ENCODE measurements at regions not wholly inside any gene's neighbourhood (a gene's known extent, or its start where the extent isn't known, plus 50 kb on each side); places are given as distances from the start of the nearest gene placed in this dataset.

GRCh38 chr13:95357875-95358274, 56.6 kb upstream of the ABCC4 start:
- H2AK5ac ChIP-seq (ENCODE audit: low read depth, low read length), result no peak overlapping the region
- H2BK120ac ChIP-seq (replicated peaks; ENCODE audit: low read depth, low read length), result no peak overlapping the region
- no peaks in the 10 kb centered on the region for H3K4me1 ChIP-seq (replicated peaks in 1 of 4; ENCODE audit: control insufficient read depth in 3 of 4, insufficient read depth in 4 of 4, low read length in 3 of 4)
- no peak overlapping the region for H2BK15ac ChIP-seq (ENCODE audit: low read length)
- H4K20me1 ChIP-seq (replicated peaks in 1 of 2; ENCODE audit: control insufficient read depth in 1 of 2, insufficient read depth in 2 of 2, low read length in 2 of 2), result no peaks in the 10 kb centered on the region
- FAIRE-seq (no peak), DNase-seq (ENCODE audit: low read depth in 1 of 2, low spot score in 2 of 2) (no peak)
- H4K91ac ChIP-seq (replicated peaks; ENCODE audit: insufficient read length, low read length), result no peak overlapping the region
- no peak overlapping the region for H3K14ac ChIP-seq (ENCODE audit: insufficient read length)
- 92% methylated on average over 4 of the region's 4 CpGs; no CpG with 5 or more reads in 1 of the 2 experiments for WGBS, 2 experiments (ENCODE audit: extremely low coverage in 1 of 2, insufficient coverage in 1 of 2, insufficient read length in 1 of 2, insufficient replicate concordance in 2 of 2, low coverage in 1 of 2, low lambda C conversion rate in 2 of 2, missing lambda C conversion rate in 1 of 2)
- no peak overlapping the region for H4K8ac ChIP-seq (ENCODE audit: extremely low read depth, insufficient read depth, low read length)
- H3K27ac ChIP-seq (ENCODE audit: low read depth, low read length), result no peak overlapping the region
- no peak overlapping the region for H4K5ac ChIP-seq (ENCODE audit: insufficient read length, low read depth, low read length)
- H3K4me2 ChIP-seq (ENCODE audit: insufficient read depth in 1 of 2, low read depth in 2 of 2, low read length in 2 of 2), result no peak overlapping the region
- H3K9ac ChIP-seq (replicated peaks in 1 of 4; ENCODE audit: extremely low read depth in 1 of 4, low read depth in 3 of 4, low read length in 3 of 4), result no peak overlapping the region
- H3K18ac ChIP-seq (ENCODE audit: extremely low read depth, low read length), result no peak overlapping the region
- H3K56ac ChIP-seq (replicated peaks; ENCODE audit: insufficient read length, low read depth, low read length), result no peak overlapping the region
- no peaks in the 10 kb centered on the region for H3K9me3 ChIP-seq (ENCODE audit: insufficient read depth in 2 of 2, low read depth in 1 of 2, low read length in 1 of 2)
- no peak overlapping the region for H3K4me3 ChIP-seq (ENCODE audit: extremely low read depth in 1 of 4, insufficient read depth in 2 of 4, low read depth in 3 of 4, low read length in 4 of 4)
- no peaks in the 10 kb centered on the region for H3K27me3 ChIP-seq (replicated peaks in 1 of 4; ENCODE audit: control insufficient read depth in 3 of 4, extremely low read depth in 1 of 4, insufficient read depth in 3 of 4, low read length in 3 of 4)
- no peaks in the 10 kb centered on the region for H3K23me2 ChIP-seq (ENCODE audit: low read depth, low read length)
- no peak overlapping the region for H2BK5ac ChIP-seq (ENCODE audit: low read depth, low read length)
- CTCF ChIA-PET (ENCODE audit: partially characterized antibody), result no interaction called here
- no peak overlapping the region for H2BK20ac ChIP-seq (ENCODE audit: low read length)
- no peak overlapping the region for H3K23ac ChIP-seq (ENCODE audit: insufficient read length)
- no peak overlapping the region for H2BK12ac ChIP-seq (ENCODE audit: low read depth, low read length)
- TF ChIP-seq CTBP2 (IDR thresholded peaks at IDR 0.05; ENCODE audit: borderline replicate concordance, insufficient read depth, insufficient read length, low read length) (no peak), BACH1 (IDR thresholded peaks at IDR 0.05; ENCODE audit: low read length) (no peak), TAF1 (IDR thresholded peaks at IDR 0.05; ENCODE audit: low read depth, low read length) (no peak), FOSL1 (IDR thresholded peaks at IDR 0.05; ENCODE audit: insufficient read depth, low read depth, low read length) (no peak), POU5F1 (IDR thresholded peaks at IDR 0.05; ENCODE audit: low read depth, low read length) (no peak), CREB1 (IDR thresholded peaks at IDR 0.05) (no peak), PHF8 (conservative IDR thresholded peaks at IDR 0.05; ENCODE audit: low read depth, low read length) (no peak)
- POLR2A ChIA-PET (ENCODE audit: partially characterized antibody), result no interaction called here
- H2AFZ ChIP-seq (ENCODE audit: low read length), result no peak overlapping the region
- no peaks in the 10 kb centered on the region for H3K36me3 ChIP-seq (ENCODE audit: control insufficient read depth in 2 of 4, insufficient read depth in 4 of 4, low read length in 3 of 4)
- H3K4ac ChIP-seq (replicated peaks; ENCODE audit: insufficient read length, low read depth, low read length), result no peak overlapping the region
- no peaks in the 10 kb centered on the region for H3K79me2 ChIP-seq (ENCODE audit: control insufficient read depth in 1 of 2, insufficient read depth in 2 of 2, low read length in 2 of 2)
- no peaks in the 10 kb centered on the region for H3K79me1 ChIP-seq (ENCODE audit: low read depth, low read length)

Measured in H1 (cell line).